Keratinocyte (primary cell): ENCODE measurements at regions not wholly inside any gene's neighbourhood (a gene's known extent, or its start where the extent isn't known, plus 50 kb on each side); places are given as distances from the start of the nearest gene placed in this dataset.

ENCODE experiments used
- DNase-seq: peaks from one replicate; pipeline ENCODE4 v3.0.0-alpha.2; 2011; ENCODE audit warnings: low read depth, missing footprints, low spot score
- FAIRE-seq: peaks from 2 replicates; lab custom pipeline; 2011; peaks lifted over from hg19 to GRCh38; lab: Jason Lieb, UNC
- H2AFZ ChIP-seq: 2 replicates; pipeline ENCODE4 v1.6.0; 2012; ENCODE audit warnings: low read length, control low read depth, inconsistent platforms; ENCODE audit not compliant: control insufficient read depth
- H3K27ac ChIP-seq: 2 replicates; pipeline ENCODE4 v1.5.1; 2011; ENCODE audit warnings: low read length; ENCODE audit not compliant: control insufficient read depth, insufficient read depth
- H3K27me3 ChIP-seq: 3 replicates; pipeline ENCODE4 v1.6.0; 2011; ENCODE audit warnings: low read length; ENCODE audit not compliant: control insufficient read depth, insufficient read depth; ENCODE audit errors: extremely low read depth
- H3K36me3 ChIP-seq, 2 experiments: 2 replicates in 1 of 2; 3 replicates in 1 of 2; pipeline ENCODE4 v1.5.1; 2011; ENCODE audit warnings: low read length in 2 of 2, mild to moderate bottlenecking in 1 of 2; ENCODE audit not compliant: control insufficient read depth in 2 of 2, insufficient read depth in 2 of 2; ENCODE audit errors: extremely low read depth in 1 of 2
- H3K4me1 ChIP-seq: 3 replicates; pipeline ENCODE4 v1.5.1; 2011; ENCODE audit warnings: low read length; ENCODE audit not compliant: control insufficient read depth, insufficient read depth; ENCODE audit errors: extremely low read depth
- H3K4me2 ChIP-seq: 3 replicates; pipeline ENCODE4 v1.6.0; 2011; ENCODE audit warnings: low read depth, low read length; ENCODE audit not compliant: control insufficient read depth, insufficient read depth; ENCODE audit errors: extremely low read depth
- H3K4me3 ChIP-seq, 3 experiments: fragments of 200-600 bp in 1 of 3; sonication (generic) in 1 of 3; 2 replicates in 2 of 3; 3 replicates in 1 of 3; pipeline ENCODE4 v1.5.1; 2011 to 2016; ENCODE audit warnings: low read length in 3 of 3, mild to moderate bottlenecking in 3 of 3, control low read depth in 2 of 3, inconsistent platforms in 1 of 3, low read depth in 1 of 3, mixed read lengths in 1 of 3, mixed run types in 1 of 3, moderate library complexity in 1 of 3; ENCODE audit not compliant: control insufficient read depth in 2 of 3, insufficient read depth in 2 of 3; ENCODE audit errors: extremely low read depth in 1 of 3
- H3K79me2 ChIP-seq: 2 replicates; pipeline ENCODE4 v1.6.0; 2012; ENCODE audit warnings: low read length; ENCODE audit not compliant: control insufficient read depth, insufficient read depth
- H3K9ac ChIP-seq: 3 replicates; pipeline ENCODE4 v1.6.0; 2011; ENCODE audit warnings: low read length; ENCODE audit not compliant: control insufficient read depth, insufficient read depth; ENCODE audit errors: extremely low read depth
- H3K9me1 ChIP-seq: 3 replicates; pipeline ENCODE4 v1.6.0; 2011; ENCODE audit warnings: low read length; ENCODE audit not compliant: control insufficient read depth, insufficient read depth; ENCODE audit errors: extremely low read depth
- H3K9me3 ChIP-seq: 2 replicates; pipeline ENCODE4 v1.5.1; 2012; ENCODE audit warnings: low read depth, low read length; ENCODE audit not compliant: control insufficient read depth
- H4K20me1 ChIP-seq: 3 replicates; pipeline ENCODE4 v1.6.0; 2011; ENCODE audit warnings: low read length; ENCODE audit not compliant: control insufficient read depth, insufficient read depth; ENCODE audit errors: extremely low read depth
- CTCF ChIP-seq, 3 experiments: IDR thresholded peaks in 1 of 3; conservative IDR thresholded peaks in 1 of 3; optimal IDR thresholded peaks in 1 of 3; 2 replicates in 2 of 3; 3 replicates in 1 of 3; pipeline versions ENCODE3 to v1.5.1; 2011; ENCODE audit warnings: low read length in 3 of 3, mild to moderate bottlenecking in 3 of 3, moderate library complexity in 2 of 3, control low read depth in 1 of 3, inconsistent platforms in 1 of 3; ENCODE audit not compliant: insufficient read depth in 2 of 3; ENCODE audit errors: extremely low read depth in 1 of 3
- EZH2 ChIP-seq: IDR thresholded peaks from one replicate; pipeline ENCODE4 v1.6.1; 2012; ENCODE audit warnings: inconsistent platforms, mild to moderate bottlenecking, low read length, moderate library complexity
- dilution Hi-C: fragments of 300-500 bp; cut with MboI; formaldehyde crosslinking; loops from one replicate; pipeline ENCODE4 v1.7.0; 2020; ENCODE audit warnings: low sequenced_read_pairs; ENCODE audit not compliant: extremely low pct_ligation_motif_present

GRCh38 chr17:77696721-77697460 is 261.6 kb upstream of the TNRC6C start:
- no peak overlapping the region for H2AFZ ChIP-seq
- H3K4me2 ChIP-seq, result no peak overlapping the region
- FAIRE-seq (no peak), DNase-seq (no peak)
- H3K79me2 ChIP-seq, result no peaks in the 10 kb centered on the region
- H4K20me1 ChIP-seq, result no peaks in the 10 kb centered on the region
- TF ChIP-seq CTCF (optimal IDR thresholded peaks at IDR 0.05 in 1 of 3, IDR thresholded peaks at IDR 0.05 in 1 of 3, conservative IDR thresholded peaks at IDR 0.05 in 1 of 3; ENCODE audit: extremely low read depth in 1 of 3, insufficient read depth in 2 of 3, low read length in 3 of 3) (no peak), EZH2 (peak; percentile 7)
- H3K4me1 ChIP-seq, result no peaks in the 10 kb centered on the region
- H3K36me3 ChIP-seq, result no peaks in the 10 kb centered on the region
- H3K27me3 ChIP-seq, result peaks cover 67% of the 10 kb centered on the region
- H3K9ac ChIP-seq, result no peak overlapping the region
- dilution Hi-C loops, result no loop called here
- H3K4me3 ChIP-seq, result no peak overlapping the region
- no peak overlapping the region for H3K27ac ChIP-seq
- no peaks in the 10 kb centered on the region for H3K9me3 ChIP-seq
- no peaks in the 10 kb centered on the region for H3K9me1 ChIP-seq

- FAIRE-seq (no peak), DNase-seq (no peak)
- H3K4me3 ChIP-seq, result no peak overlapping the region
- no peak overlapping the region for H3K9ac ChIP-seq
- no peaks in the 10 kb centered on the region for H3K36me3 ChIP-seq
- no peaks in the 10 kb centered on the region for H3K79me2 ChIP-seq
- H3K27ac ChIP-seq, result no peak overlapping the region
- H4K20me1 ChIP-seq, result no peaks in the 10 kb centered on the region
- H3K27me3 ChIP-seq, result peaks cover 64% of the 10 kb centered on the region
- no peak overlapping the region for H3K4me2 ChIP-seq
- dilution Hi-C loops, result no loop called here
- TF ChIP-seq EZH2, result no peak
- no peak for TF ChIP-seq CTCF (optimal IDR thresholded peaks at IDR 0.05 in 1 of 3, IDR thresholded peaks at IDR 0.05 in 1 of 3, conservative IDR thresholded peaks at IDR 0.05 in 1 of 3; ENCODE audit: extremely low read depth in 1 of 3, insufficient read depth in 2 of 3, low read length in 3 of 3)
- no peak overlapping the region for H2AFZ ChIP-seq
- H3K9me3 ChIP-seq, result no peaks in the 10 kb centered on the region
- H3K9me1 ChIP-seq, result no peaks in the 10 kb centered on the region
- no peaks in the 10 kb centered on the region for H3K4me1 ChIP-seq
Observed at GRCh38 chr17:77697480-77698400, 260.8 kb upstream of the TNRC6C start.
